ENCODE measurements at regions not wholly inside any gene's neighbourhood (a gene's known extent, or its start where the extent isn't known, plus 50 kb on each side); places are given as distances from the start of the nearest gene placed in this dataset.

GRCh38 chr9:13383855-13384254 lies 104.4 kb upstream of the MPDZ start:
- no peak for TF ChIP-seq CTCF (IDR thresholded peaks at IDR 0.05)
- no peak for TF ChIP-seq POLR2A (IDR thresholded peaks at IDR 0.05)
- no peak for TF ChIP-seq POLR2AphosphoS5 (IDR thresholded peaks at IDR 0.05)

Measured in sigmoid colon (tissue), 4 donors.